Breast epithelium (tissue), 3 donors: ENCODE measurements at regions not wholly inside any gene's neighbourhood (a gene's known extent, or its start where the extent isn't known, plus 50 kb on each side); places are given as distances from the start of the nearest gene placed in this dataset.

Source experiments
- POLR2A ChIP-seq: fragments of 450-650 bp; IDR thresholded peaks from one replicate; pipeline ENCODE4 v1.6.1; 2016; ENCODE audit warnings: antibody characterized with exemption, mild to moderate bottlenecking, moderate library complexity
- TF ChIP-seq, protein P1 (sequence below), 3 donors: fragments of 450-650 bp; IDR thresholded peaks; one replicate each; pipeline ENCODE4 v1.5.1; 2016 to 2017; ENCODE audit warnings: antibody characterized with exemption in 3 of 3, mild to moderate bottlenecking in 3 of 3, moderate library complexity in 3 of 3

- TF ChIP-seq, protein P1, sequence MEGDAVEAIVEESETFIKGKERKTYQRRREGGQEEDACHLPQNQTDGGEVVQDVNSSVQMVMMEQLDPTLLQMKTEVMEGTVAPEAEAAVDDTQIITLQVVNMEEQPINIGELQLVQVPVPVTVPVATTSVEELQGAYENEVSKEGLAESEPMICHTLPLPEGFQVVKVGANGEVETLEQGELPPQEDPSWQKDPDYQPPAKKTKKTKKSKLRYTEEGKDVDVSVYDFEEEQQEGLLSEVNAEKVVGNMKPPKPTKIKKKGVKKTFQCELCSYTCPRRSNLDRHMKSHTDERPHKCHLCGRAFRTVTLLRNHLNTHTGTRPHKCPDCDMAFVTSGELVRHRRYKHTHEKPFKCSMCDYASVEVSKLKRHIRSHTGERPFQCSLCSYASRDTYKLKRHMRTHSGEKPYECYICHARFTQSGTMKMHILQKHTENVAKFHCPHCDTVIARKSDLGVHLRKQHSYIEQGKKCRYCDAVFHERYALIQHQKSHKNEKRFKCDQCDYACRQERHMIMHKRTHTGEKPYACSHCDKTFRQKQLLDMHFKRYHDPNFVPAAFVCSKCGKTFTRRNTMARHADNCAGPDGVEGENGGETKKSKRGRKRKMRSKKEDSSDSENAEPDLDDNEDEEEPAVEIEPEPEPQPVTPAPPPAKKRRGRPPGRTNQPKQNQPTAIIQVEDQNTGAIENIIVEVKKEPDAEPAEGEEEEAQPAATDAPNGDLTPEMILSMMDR (IDR thresholded peaks at IDR 0.05) = peak in 2 of 3 donors; percentile 17 to 49
- TF ChIP-seq POLR2A = no peak
These were observed 426.5 kb upstream of the RASGRP1 start for GRCh38 chr15:38991126-38991525.
